ENCODE measurements at regions not wholly inside any gene's neighbourhood (a gene's known extent, or its start where the extent isn't known, plus 50 kb on each side); places are given as distances from the start of the nearest gene placed in this dataset.

DNA sequence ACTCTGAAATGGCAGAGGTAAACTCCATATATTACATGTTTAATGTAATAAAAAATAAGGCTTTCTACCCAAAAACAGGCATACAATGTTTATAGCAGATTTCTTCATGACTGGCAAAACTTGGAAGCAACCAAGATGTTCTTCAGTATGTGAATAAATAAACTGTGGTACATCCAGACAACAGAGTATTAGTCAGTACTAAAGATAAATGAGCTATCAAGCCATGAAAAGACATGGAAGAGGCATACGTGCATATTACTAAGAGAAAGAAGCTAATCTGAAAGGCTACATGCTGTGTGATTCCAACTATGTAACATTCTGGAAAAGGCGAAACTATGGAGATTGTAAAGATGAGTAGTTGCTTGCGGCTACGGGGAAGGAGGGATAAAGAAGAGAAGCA lies 97.4 kb downstream of the OSR1 start:
- no peak for TF ChIP-seq MAX (IDR thresholded peaks at IDR 0.05)
- no peak for TF ChIP-seq EP300 (IDR thresholded peaks at IDR 0.05; ENCODE audit: borderline replicate concordance)
- TF ChIP-seq TEAD4 (IDR thresholded peaks at IDR 0.05), result no peak
- TF ChIP-seq, protein P1, sequence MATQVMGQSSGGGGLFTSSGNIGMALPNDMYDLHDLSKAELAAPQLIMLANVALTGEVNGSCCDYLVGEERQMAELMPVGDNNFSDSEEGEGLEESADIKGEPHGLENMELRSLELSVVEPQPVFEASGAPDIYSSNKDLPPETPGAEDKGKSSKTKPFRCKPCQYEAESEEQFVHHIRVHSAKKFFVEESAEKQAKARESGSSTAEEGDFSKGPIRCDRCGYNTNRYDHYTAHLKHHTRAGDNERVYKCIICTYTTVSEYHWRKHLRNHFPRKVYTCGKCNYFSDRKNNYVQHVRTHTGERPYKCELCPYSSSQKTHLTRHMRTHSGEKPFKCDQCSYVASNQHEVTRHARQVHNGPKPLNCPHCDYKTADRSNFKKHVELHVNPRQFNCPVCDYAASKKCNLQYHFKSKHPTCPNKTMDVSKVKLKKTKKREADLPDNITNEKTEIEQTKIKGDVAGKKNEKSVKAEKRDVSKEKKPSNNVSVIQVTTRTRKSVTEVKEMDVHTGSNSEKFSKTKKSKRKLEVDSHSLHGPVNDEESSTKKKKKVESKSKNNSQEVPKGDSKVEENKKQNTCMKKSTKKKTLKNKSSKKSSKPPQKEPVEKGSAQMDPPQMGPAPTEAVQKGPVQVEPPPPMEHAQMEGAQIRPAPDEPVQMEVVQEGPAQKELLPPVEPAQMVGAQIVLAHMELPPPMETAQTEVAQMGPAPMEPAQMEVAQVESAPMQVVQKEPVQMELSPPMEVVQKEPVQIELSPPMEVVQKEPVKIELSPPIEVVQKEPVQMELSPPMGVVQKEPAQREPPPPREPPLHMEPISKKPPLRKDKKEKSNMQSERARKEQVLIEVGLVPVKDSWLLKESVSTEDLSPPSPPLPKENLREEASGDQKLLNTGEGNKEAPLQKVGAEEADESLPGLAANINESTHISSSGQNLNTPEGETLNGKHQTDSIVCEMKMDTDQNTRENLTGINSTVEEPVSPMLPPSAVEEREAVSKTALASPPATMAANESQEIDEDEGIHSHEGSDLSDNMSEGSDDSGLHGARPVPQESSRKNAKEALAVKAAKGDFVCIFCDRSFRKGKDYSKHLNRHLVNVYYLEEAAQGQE (IDR thresholded peaks at IDR 0.05; ENCODE audit: low read depth), result no peak
- no peak for TF ChIP-seq ZBTB7A (IDR thresholded peaks at IDR 0.05; ENCODE audit: low read depth)
- no peak for TF ChIP-seq YY1 (IDR thresholded peaks at IDR 0.05; ENCODE audit: low read depth)
- TF ChIP-seq EGR1 (IDR thresholded peaks at IDR 0.05), result no peak
- no peak for TF ChIP-seq CEBPB (IDR thresholded peaks at IDR 0.05)
- TF ChIP-seq TAF1 (IDR thresholded peaks at IDR 0.05; ENCODE audit: low read depth), result no peak
- TF ChIP-seq RAD21 (IDR thresholded peaks at IDR 0.05; ENCODE audit: low read depth), result no peak
- TF ChIP-seq FOXM1 (IDR thresholded peaks at IDR 0.05; ENCODE audit: borderline replicate concordance, low read depth), result no peak
- no peak for TF ChIP-seq TCF12 (IDR thresholded peaks at IDR 0.05; ENCODE audit: low read depth)
- TF ChIP-seq, protein P2, sequence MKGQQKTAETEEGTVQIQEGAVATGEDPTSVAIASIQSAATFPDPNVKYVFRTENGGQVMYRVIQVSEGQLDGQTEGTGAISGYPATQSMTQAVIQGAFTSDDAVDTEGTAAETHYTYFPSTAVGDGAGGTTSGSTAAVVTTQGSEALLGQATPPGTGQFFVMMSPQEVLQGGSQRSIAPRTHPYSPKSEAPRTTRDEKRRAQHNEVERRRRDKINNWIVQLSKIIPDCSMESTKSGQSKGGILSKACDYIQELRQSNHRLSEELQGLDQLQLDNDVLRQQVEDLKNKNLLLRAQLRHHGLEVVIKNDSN (IDR thresholded peaks at IDR 0.05), result no peak
- no peak for TF ChIP-seq CREB1 (IDR thresholded peaks at IDR 0.05; ENCODE audit: low read depth)
